ENCODE measurements at regions not wholly inside any gene's neighbourhood (a gene's known extent, or its start where the extent isn't known, plus 50 kb on each side); places are given as distances from the start of the nearest gene placed in this dataset.

- TF ChIP-seq CTCF (IDR thresholded peaks at IDR 0.05; ENCODE audit: poor library complexity) (no peak), EZH2 (IDR thresholded peaks at IDR 0.05; ENCODE audit: borderline replicate concordance) (no peak), EZH2phosphoT487 (IDR thresholded peaks at IDR 0.05; ENCODE audit: low read depth, severe bottlenecking, unreplicated experiment) (no peak)
These were observed 285.0 kb upstream of the ARSJ start for GRCh38 chr4:114264452-114264851.

All from hepatocyte (in vitro differentiated cells).